T-helper 17 cell (primary cell): ENCODE measurements at regions not wholly inside any gene's neighbourhood (a gene's known extent, or its start where the extent isn't known, plus 50 kb on each side); places are given as distances from the start of the nearest gene placed in this dataset.

Experiments used
- ATAC-seq: fragments of 150-1000 bp; cut with Tn5 transposase; 2 replicates; pipeline ENCODE4 v1.10.0; 2021; ENCODE audit warnings: mild to moderate bottlenecking, moderate library complexity
- DNase-seq, 3 donors: peaks; one replicate each; pipeline versions ENCODE4 v3.0.0 to v3.0.0-alpha.2; 2020 to 2021
- H3K9me3 ChIP-seq: one replicate; pipeline ENCODE4 v1.7.0; 2013; ENCODE audit warnings: low read length, mild to moderate bottlenecking; ENCODE audit not compliant: control insufficient read depth, poor library complexity, severe bottlenecking
- H3K27ac Mint-ChIP-seq: one replicate; pipeline ENCODE4 v1.8.0; 2022; ENCODE audit warnings: mild to moderate bottlenecking, moderate library complexity, mixed read lengths
- H3K27me3 Mint-ChIP-seq: one replicate; pipeline ENCODE4 v1.8.0; 2022; ENCODE audit warnings: mixed read lengths
- H3K36me3 Mint-ChIP-seq: one replicate; pipeline ENCODE4 v1.8.0; 2022; ENCODE audit warnings: low read depth, mixed read lengths
- H3K4me1 Mint-ChIP-seq: one replicate; pipeline ENCODE4 v1.8.0; 2022; ENCODE audit warnings: mild to moderate bottlenecking, mixed read lengths
- H3K4me3 Mint-ChIP-seq: one replicate; pipeline ENCODE4 v1.8.0; 2022; ENCODE audit warnings: mild to moderate bottlenecking, moderate library complexity, mixed read lengths

GRCh38 chr15:95901271-95901670 is 429.2 kb upstream of the NR2F2 start:
- no peaks in the 10 kb centered on the region for H3K9me3 ChIP-seq
- no peak overlapping the region for H3K27ac Mint-ChIP-seq
- H3K27me3 Mint-ChIP-seq, result no peaks in the 10 kb centered on the region
- no peaks in the 10 kb centered on the region for H3K36me3 Mint-ChIP-seq
- ATAC-seq, result no peak
- H3K4me1 Mint-ChIP-seq, result no peaks in the 10 kb centered on the region
- H3K4me3 Mint-ChIP-seq, result no peak overlapping the region
- no peak for DNase-seq

DNA sequence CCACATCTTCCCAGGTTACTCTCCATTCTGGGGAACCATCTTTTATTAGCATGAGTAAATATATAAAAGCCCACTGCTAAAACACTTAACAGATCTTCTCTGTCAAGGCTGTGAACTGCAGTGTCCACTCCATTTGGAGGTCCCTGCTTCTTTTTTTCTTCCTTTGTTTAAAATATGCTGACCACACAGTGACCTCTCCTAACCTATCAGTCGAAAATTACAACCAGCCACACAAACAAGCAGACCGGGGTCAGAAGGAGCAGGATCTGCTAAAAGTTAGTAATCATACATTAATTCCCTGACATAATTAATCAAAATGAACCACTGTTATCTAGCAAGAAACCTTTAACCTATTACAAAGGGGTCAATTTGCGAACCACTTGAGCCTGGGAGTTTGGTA is 427.9 kb upstream of the NR2F2 start:
- no peak for DNase-seq
- Mint-ChIP-seq H3K4me1 (no peaks in the 10 kb centered on the region), H3K27ac (no peak overlapping the region), H3K4me3 (no peak overlapping the region), H3K27me3 (no peaks in the 10 kb centered on the region), H3K36me3 (no peaks in the 10 kb centered on the region)
- H3K9me3 ChIP-seq, result no peaks in the 10 kb centered on the region
- no peak for ATAC-seq

DNA sequence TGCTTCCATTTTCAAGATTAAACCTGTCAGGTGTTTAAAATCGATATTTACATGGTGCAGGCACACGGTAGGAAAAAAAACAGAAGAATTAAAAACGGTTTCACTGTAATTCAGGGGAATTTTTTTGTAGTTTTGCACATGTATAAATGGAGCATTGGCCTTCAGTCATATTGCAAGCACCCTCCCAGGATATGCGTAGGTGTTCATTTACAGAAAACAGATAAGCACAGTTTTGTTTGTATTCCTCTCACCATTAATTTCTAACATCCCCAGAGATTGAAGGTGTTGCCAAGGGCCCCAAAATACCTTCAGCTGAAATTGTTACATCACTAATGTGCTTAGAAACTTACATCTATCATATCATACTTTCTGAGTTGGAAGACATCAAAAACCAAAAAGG is 427.1 kb upstream of the NR2F2 start:
- H3K27me3 Mint-ChIP-seq, result no peaks in the 10 kb centered on the region
- no peak for DNase-seq

DNA sequence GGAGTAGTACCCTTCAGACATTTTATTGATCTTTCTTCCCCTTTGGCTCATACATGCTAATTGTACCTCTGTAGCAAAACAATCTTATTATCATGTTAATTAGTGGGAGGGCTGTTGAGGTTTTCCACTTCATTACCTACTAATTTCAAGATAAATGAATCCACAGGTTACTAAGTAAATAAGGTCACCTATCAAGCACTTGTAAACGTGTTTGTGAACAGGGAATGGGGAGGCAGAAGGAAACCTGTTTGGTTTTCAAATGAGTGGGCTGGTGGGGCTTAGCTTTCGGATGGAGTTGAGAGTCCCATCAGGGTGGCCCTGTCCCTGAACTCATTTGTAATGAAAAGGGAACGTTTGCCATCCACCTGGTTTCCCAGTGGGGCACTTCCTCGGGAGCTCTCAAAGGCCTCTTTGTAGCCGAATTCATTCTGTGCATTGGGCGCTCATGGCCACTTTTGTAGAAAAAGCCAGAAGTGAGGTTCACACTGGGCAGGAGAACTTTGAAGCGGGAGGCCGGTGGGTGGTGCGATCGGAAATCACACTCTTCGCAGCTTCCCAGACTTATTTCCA is 419.8 kb upstream of the NR2F2 start:
- H3K36me3 Mint-ChIP-seq, result no peaks in the 10 kb centered on the region
- no peaks in the 10 kb centered on the region for H3K27me3 Mint-ChIP-seq
- H3K4me1 Mint-ChIP-seq, result no peaks in the 10 kb centered on the region
- H3K27ac Mint-ChIP-seq, result no peak overlapping the region
- no peak for ATAC-seq
- H3K4me3 Mint-ChIP-seq, result no peak overlapping the region
- DNase-seq, result no peak
- no peaks in the 10 kb centered on the region for H3K9me3 ChIP-seq

More for the DNA sequence above, 427.1 kb upstream of the NR2F2 start:
- Mint-ChIP-seq H3K4me3 (no peak overlapping the region), H3K4me1 (no peaks in the 10 kb centered on the region), H3K36me3 (no peaks in the 10 kb centered on the region), H3K27ac (no peak overlapping the region)
- no peaks in the 10 kb centered on the region for H3K9me3 ChIP-seq
- ATAC-seq, result no peak

- H3K27ac Mint-ChIP-seq, result no peak overlapping the region
- H3K4me3 Mint-ChIP-seq, result no peak overlapping the region
- no peaks in the 10 kb centered on the region for H3K4me1 Mint-ChIP-seq
- DNase-seq, result no peak
- H3K36me3 Mint-ChIP-seq, result no peaks in the 10 kb centered on the region
- H3K27me3 Mint-ChIP-seq, result no peaks in the 10 kb centered on the region
- no peak for ATAC-seq
- no peaks in the 10 kb centered on the region for H3K9me3 ChIP-seq
Observed at GRCh38 chr15:95911570-95912279, 418.8 kb upstream of the NR2F2 start.

DNA sequence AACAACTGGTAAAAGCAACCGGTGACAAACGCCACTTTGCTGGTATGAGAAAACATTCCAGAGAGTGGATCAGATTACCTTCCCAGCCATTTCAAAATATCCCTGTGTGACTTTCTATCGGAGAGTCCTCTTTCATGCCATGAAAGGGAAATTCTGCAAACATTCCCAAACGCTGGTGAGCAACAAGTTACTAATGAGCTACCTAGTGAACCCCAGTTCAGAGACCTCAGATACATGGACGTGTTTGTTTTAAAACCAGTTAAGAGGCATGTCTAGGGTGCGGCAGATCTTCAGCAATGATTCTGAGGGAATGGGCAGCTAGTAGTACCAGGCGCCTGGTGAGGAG is 418.2 kb upstream of the NR2F2 start:
- no peaks in the 10 kb centered on the region for H3K9me3 ChIP-seq
- Mint-ChIP-seq H3K36me3 (no peaks in the 10 kb centered on the region), H3K27ac (no peak overlapping the region), H3K4me1 (no peaks in the 10 kb centered on the region), H3K4me3 (no peak overlapping the region), H3K27me3 (no peaks in the 10 kb centered on the region)
- no peak for ATAC-seq
- no peak for DNase-seq

- H3K36me3 Mint-ChIP-seq, result no peaks in the 10 kb centered on the region
- no peak overlapping the region for H3K27ac Mint-ChIP-seq
- H3K9me3 ChIP-seq, result no peaks in the 10 kb centered on the region
- no peaks in the 10 kb centered on the region for H3K4me1 Mint-ChIP-seq
- no peak for DNase-seq
- ATAC-seq, result no peak
- H3K27me3 Mint-ChIP-seq, result no peaks in the 10 kb centered on the region
- no peak overlapping the region for H3K4me3 Mint-ChIP-seq
Observed at GRCh38 chr15:95912728-95913127, 417.8 kb upstream of the NR2F2 start.

GRCh38 chr15:95916568-95916967 is 413.9 kb upstream of the NR2F2 start:
- DNase-seq (no peak), ATAC-seq (no peak)
- H3K36me3 Mint-ChIP-seq, result no peaks in the 10 kb centered on the region
- H3K27ac Mint-ChIP-seq, result no peak overlapping the region
- no peak overlapping the region for H3K4me3 Mint-ChIP-seq
- no peaks in the 10 kb centered on the region for H3K27me3 Mint-ChIP-seq
- no peaks in the 10 kb centered on the region for H3K4me1 Mint-ChIP-seq
- H3K9me3 ChIP-seq, result no peaks in the 10 kb centered on the region

DNA sequence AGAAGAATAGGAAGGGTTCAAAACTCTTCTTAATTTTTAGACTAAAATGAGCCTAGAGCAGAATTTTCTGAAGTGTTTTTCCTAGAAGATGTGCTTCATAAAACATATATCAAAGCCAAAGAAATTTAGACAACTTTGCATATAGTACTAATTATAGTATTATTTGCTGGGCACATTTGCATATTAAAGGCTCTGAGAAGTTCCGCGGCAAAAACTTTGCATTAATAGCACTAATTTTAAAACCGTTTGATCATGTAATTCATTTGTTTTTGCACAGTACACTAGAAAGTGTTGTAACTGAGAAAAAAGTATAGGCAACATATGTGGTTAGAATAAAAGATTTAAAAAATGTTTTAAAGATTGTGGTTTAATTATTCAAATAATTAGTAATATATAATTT is 412.0 kb upstream of the NR2F2 start:
- Mint-ChIP-seq H3K4me1 (no peaks in the 10 kb centered on the region), H3K27ac (no peak overlapping the region), H3K27me3 (no peaks in the 10 kb centered on the region), H3K4me3 (no peak overlapping the region), H3K36me3 (no peaks in the 10 kb centered on the region)
- ATAC-seq (no peak), DNase-seq (no peak)
- no peaks in the 10 kb centered on the region for H3K9me3 ChIP-seq

DNA sequence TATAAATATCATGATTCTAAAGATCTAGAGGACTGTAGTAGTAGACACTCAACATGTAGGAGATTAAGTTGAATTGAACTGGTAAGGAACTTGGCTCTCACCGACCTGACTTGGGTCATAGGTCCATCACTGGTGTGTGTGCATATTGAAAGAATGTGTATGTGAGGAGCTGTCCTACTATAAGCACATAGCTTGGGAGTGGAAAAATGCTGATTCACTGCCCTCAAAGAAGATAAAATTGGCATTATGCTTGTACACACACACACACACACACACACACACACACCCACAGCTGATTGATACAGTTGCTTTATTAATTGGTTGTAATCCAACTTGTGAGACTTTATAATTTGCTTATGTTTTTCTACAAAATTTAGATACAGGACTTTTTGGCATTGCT is 411.0 kb upstream of the NR2F2 start:
- ATAC-seq (no peak), DNase-seq (no peak)
- Mint-ChIP-seq H3K4me1 (no peaks in the 10 kb centered on the region), H3K36me3 (no peaks in the 10 kb centered on the region), H3K4me3 (no peak overlapping the region), H3K27me3 (no peaks in the 10 kb centered on the region), H3K27ac (no peak overlapping the region)
- H3K9me3 ChIP-seq, result no peaks in the 10 kb centered on the region

GRCh38 chr15:95921404-95921803 is 409.1 kb upstream of the NR2F2 start:
- no peaks in the 10 kb centered on the region for H3K9me3 ChIP-seq
- Mint-ChIP-seq H3K27me3 (no peaks in the 10 kb centered on the region), H3K4me1 (no peaks in the 10 kb centered on the region), H3K27ac (no peak overlapping the region), H3K36me3 (no peaks in the 10 kb centered on the region), H3K4me3 (no peak overlapping the region)
- DNase-seq, result no peak
- no peak for ATAC-seq

DNA sequence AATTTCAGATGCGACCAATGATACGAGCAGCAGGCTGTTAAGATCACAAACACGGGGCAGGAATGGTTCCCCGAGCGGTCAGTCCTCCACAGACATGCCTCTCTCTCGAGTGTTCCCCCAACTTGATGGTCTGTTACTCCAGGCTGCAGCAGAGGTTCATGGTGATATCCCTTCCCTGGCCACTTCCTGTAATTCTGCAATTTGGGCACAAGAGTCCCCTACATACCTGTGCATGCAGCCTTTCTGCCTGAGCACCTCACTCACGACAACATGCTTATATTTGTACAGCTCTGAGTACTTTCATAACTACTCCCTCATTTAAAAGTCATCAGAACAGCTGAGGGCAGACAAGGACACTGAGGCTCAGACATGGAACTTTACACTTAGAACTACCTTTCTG is 408.1 kb upstream of the NR2F2 start:
- H3K36me3 Mint-ChIP-seq, result no peaks in the 10 kb centered on the region
- H3K27me3 Mint-ChIP-seq, result no peaks in the 10 kb centered on the region
- no peak overlapping the region for H3K4me3 Mint-ChIP-seq
- H3K4me1 Mint-ChIP-seq, result no peaks in the 10 kb centered on the region
- DNase-seq, result no peak
- H3K9me3 ChIP-seq, result no peaks in the 10 kb centered on the region
- no peak for ATAC-seq
- no peak overlapping the region for H3K27ac Mint-ChIP-seq

DNA sequence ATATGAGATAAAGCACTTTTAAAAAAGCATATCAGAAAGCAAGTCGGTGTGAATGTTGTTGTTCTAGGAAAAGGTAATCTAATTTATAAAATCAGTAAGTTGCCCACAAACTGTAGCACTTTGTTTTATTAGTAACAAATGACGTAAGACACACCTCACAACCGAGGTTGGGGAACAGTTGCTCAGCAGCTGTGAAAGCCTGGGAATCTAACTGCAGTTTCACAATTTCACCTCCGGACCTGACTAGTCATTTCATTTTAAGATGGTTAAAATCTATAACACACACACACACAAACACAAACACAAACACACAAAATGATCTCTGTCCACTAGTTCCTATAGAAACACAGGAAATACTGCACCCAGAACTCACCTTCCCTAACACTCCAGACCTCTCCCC is 406.7 kb upstream of the NR2F2 start:
- no peak for ATAC-seq
- Mint-ChIP-seq H3K36me3 (no peaks in the 10 kb centered on the region), H3K4me1 (no peaks in the 10 kb centered on the region), H3K27ac (no peak overlapping the region), H3K4me3 (no peak overlapping the region), H3K27me3 (no peaks in the 10 kb centered on the region)
- no peak for DNase-seq
- no peaks in the 10 kb centered on the region for H3K9me3 ChIP-seq

DNA sequence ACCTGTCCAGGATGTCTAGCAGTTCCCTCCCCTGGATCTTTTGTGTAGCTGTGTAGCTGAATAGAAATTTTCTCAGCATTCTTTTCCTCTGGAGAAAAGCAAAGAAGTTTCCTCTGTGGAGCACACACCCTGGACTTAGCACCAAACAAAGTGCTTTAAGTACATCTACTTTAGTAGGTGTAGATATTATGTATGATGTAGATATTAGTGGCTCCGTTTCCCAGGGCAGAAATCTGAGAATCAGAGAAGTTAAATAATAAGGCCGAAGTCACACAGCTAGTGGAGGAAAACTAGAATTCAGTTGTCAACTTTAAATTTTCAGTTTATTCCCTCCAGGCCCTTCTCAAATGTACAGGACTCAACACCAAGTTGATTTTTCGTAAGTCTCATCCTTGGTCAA is 401.7 kb upstream of the NR2F2 start:
- ATAC-seq, result no peak
- no peaks in the 10 kb centered on the region for H3K36me3 Mint-ChIP-seq
- no peaks in the 10 kb centered on the region for H3K4me1 Mint-ChIP-seq
- no peaks in the 10 kb centered on the region for H3K27me3 Mint-ChIP-seq
- no peaks in the 10 kb centered on the region for H3K9me3 ChIP-seq
- no peak for DNase-seq
- no peak overlapping the region for H3K4me3 Mint-ChIP-seq
- no peak overlapping the region for H3K27ac Mint-ChIP-seq
